H1 (cell line): ENCODE measurements at regions not wholly inside any gene's neighbourhood (a gene's known extent, or its start where the extent isn't known, plus 50 kb on each side); places are given as distances from the start of the nearest gene placed in this dataset.

ENCODE experiments used
- NRF1 ChIP-seq: IDR thresholded peaks from 2 replicates; pipeline ENCODE4 v1.6.1; 2011; ENCODE audit warnings: mild to moderate bottlenecking, low read depth, low read length, improper control_type of control experiment
- RBBP5 ChIP-seq: IDR thresholded peaks from 2 replicates; pipeline ENCODE4 v1.7.1; 2012; ENCODE audit warnings: low read depth, mild to moderate bottlenecking, inconsistent platforms, low read length, moderate library complexity, borderline replicate concordance
- TF ChIP-seq, protein P1 (sequence below): IDR thresholded peaks from 2 replicates; pipeline ENCODE4 v1.6.1; 2011; ENCODE audit warnings: low read depth, mild to moderate bottlenecking, low read length; ENCODE audit not compliant: insufficient read depth

GRCh38 chrY:15312166-15312565 is 787.8 kb downstream of the NLGN4Y start (continued):
- TF ChIP-seq RBBP5 (no peak), NRF1 (no peak)
- TF ChIP-seq, protein P1, sequence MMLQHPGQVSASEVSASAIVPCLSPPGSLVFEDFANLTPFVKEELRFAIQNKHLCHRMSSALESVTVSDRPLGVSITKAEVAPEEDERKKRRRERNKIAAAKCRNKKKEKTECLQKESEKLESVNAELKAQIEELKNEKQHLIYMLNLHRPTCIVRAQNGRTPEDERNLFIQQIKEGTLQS = no peak
- TF ChIP-seq, all 59 proteins: peak for 0
